ENCODE measurements at regions not wholly inside any gene's neighbourhood (a gene's known extent, or its start where the extent isn't known, plus 50 kb on each side); places are given as distances from the start of the nearest gene placed in this dataset.

- Histone ChIP-seq H3K4me1 (no peaks in the 10 kb centered on the region), H3K36me3 (no peaks in the 10 kb centered on the region), H3K27me3 (peaks cover 0 to 32% of the 10 kb centered on the region in 2 donors), H3K9me3 (no peaks in the 10 kb centered on the region), H3K27ac (no peak overlapping the region), H3K4me3 (no peak overlapping the region)
- no peak for TF ChIP-seq CTCF (IDR thresholded peaks at IDR 0.05)
- intact Hi-C loops (cut with DNase I; ENCODE audit: low total_unique reads): no loop called here
- DNase-seq: no peak
Observed at GRCh38 chr16:86171329-86171728, 272.4 kb downstream of the IRF8 start.

DNA sequence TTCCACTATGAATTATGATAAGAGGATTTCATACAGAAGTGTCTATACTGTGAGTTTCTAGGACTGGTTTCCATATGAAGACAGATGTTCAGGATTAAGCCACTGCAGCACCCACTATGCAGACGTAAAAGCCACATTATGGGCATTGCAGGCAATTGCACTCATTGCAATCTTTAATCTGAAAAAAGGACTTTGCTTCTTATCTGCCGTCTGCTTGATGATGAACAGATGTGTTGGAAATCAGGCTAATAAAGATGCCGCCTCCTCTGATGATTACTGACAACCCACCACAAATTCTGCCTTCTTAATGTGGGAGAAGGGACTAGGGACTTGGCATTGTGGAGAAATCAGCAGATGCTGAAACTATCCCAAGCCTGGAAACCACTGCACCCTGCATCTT lies 276.9 kb downstream of the IRF8 start:
- H3K27me3 ChIP-seq: peaks cover 0 to 28% of the 10 kb centered on the region in 2 donors
- H3K36me3 ChIP-seq: no peaks in the 10 kb centered on the region
- no peaks in the 10 kb centered on the region for H3K9me3 ChIP-seq
- intact Hi-C loops (cut with DNase I; ENCODE audit: low total_unique reads): no loop called here
- H3K27ac ChIP-seq: no peak overlapping the region
- TF ChIP-seq CTCF (IDR thresholded peaks at IDR 0.05): no peak
- no peak for DNase-seq
- H3K4me3 ChIP-seq: no peak overlapping the region
- no peaks in the 10 kb centered on the region for H3K4me1 ChIP-seq

DNA sequence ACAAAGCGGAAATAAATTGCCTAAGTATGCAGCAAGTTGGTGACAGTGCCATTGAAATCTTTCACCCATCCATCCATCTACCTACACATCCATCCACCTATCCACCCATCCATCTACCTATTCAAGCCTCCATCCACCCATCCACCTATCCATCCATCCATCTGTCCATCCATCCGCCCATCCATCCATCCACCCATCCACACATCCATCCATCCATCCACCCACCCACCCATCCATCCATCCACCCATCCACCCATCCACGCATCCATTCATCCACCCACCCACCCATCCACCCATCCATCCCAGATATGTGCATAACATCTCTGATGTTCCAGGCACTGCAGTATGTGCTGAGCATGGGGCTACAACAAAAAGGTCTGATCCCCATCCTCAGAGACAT lies 277.5 kb downstream of the IRF8 start:
- Histone ChIP-seq H3K27me3 (peaks cover 0 to 31% of the 10 kb centered on the region in 2 donors), H3K27ac (no peak overlapping the region), H3K9me3 (no peaks in the 10 kb centered on the region), H3K4me3 (no peak overlapping the region), H3K36me3 (no peaks in the 10 kb centered on the region), H3K4me1 (no peaks in the 10 kb centered on the region)
- no peak for TF ChIP-seq CTCF (IDR thresholded peaks at IDR 0.05)
- intact Hi-C loops (cut with DNase I; ENCODE audit: low total_unique reads): no loop called here
- DNase-seq: no peak

- Histone ChIP-seq H3K27me3 (peaks cover 0 to 25% of the 10 kb centered on the region in 2 donors), H3K4me1 (no peaks in the 10 kb centered on the region), H3K36me3 (no peaks in the 10 kb centered on the region), H3K9me3 (no peaks in the 10 kb centered on the region), H3K27ac (no peak overlapping the region), H3K4me3 (no peak overlapping the region)
- no peak for DNase-seq
- intact Hi-C loops (cut with DNase I; ENCODE audit: low total_unique reads): no loop called here
- no peak for TF ChIP-seq CTCF (IDR thresholded peaks at IDR 0.05)
Observed at GRCh38 chr16:86180244-86180643, 281.3 kb downstream of the IRF8 start.

DNA sequence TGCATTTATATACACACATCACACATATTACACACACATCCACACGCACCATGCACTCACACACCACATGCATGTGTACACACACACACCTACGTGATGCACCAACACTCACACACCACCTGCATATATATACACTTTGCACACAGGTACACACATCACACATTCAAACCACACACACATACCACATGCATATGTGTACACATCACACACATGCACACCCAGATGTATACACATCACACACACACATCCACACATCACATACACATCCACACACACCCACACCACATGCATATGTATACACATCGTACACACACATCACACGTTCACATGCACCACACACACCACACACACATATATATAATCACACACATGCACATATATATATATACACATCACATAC lies 281.8 kb downstream of the IRF8 start:
- no peak for DNase-seq
- intact Hi-C loops (cut with DNase I; ENCODE audit: low total_unique reads): no loop called here
- Histone ChIP-seq H3K4me3 (no peak overlapping the region), H3K36me3 (no peaks in the 10 kb centered on the region), H3K27ac (no peak overlapping the region), H3K27me3 (peaks cover 0 to 30% of the 10 kb centered on the region in 2 donors), H3K9me3 (no peaks in the 10 kb centered on the region), H3K4me1 (no peaks in the 10 kb centered on the region)
- no peak for TF ChIP-seq CTCF (IDR thresholded peaks at IDR 0.05)

- H3K9me3 ChIP-seq: no peaks in the 10 kb centered on the region
- H3K4me1 ChIP-seq: no peaks in the 10 kb centered on the region
- no peaks in the 10 kb centered on the region for H3K36me3 ChIP-seq
- H3K4me3 ChIP-seq: no peak overlapping the region
- H3K27me3 ChIP-seq: peaks cover 0 to 25% of the 10 kb centered on the region in 2 donors
- DNase-seq: no peak
- no peak overlapping the region for H3K27ac ChIP-seq
- no peak for TF ChIP-seq CTCF (IDR thresholded peaks at IDR 0.05)
- intact Hi-C loops (cut with DNase I; ENCODE audit: low total_unique reads): no loop called here
Observed at GRCh38 chr16:86181526-86181925, 282.6 kb downstream of the IRF8 start.
